ENCODE measurements at regions not wholly inside any gene's neighbourhood (a gene's known extent, or its start where the extent isn't known, plus 50 kb on each side); places are given as distances from the start of the nearest gene placed in this dataset.

DNA sequence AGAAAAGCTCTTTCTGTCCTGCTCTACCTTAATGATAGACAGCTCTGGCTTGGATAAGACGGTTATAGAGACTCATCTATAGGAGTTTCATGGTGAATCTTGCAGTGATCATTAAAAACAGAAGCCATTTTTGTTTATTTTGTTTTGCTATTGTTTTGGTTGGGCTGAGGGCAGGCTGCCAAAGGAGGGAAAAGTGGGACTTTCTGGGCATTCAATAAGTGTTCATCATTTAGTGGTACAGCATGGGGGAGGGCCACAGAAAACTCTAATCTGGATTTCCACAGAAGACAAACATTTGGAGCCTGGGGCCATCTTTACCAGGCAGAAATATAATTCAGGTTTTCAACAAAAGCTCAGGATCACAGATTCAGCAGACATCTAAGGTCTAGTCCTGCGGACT lies 62.4 kb upstream of the EFEMP1 start:
- TF ChIP-seq EP300 (IDR thresholded peaks at IDR 0.05) (no peak), POLR2AphosphoS5 (IDR thresholded peaks at IDR 0.05) (no peak)
